BLaER1 treated with 17β-estradiol and CSF1 and Interleukin-3, amounts not matched to agents 10 nM and 100 nM (cell line): ENCODE measurements at regions not wholly inside any gene's neighbourhood (a gene's known extent, or its start where the extent isn't known, plus 50 kb on each side); places are given as distances from the start of the nearest gene placed in this dataset.

ENCODE experiments used
- H3K27ac ChIP-seq, 11 experiments: shearing (Covaris generic); formaldehyde crosslinking; 2 replicates each; pipeline ENCODE4 v1.8.1; 2022
- H3K27me3 ChIP-seq, 11 experiments: shearing (Covaris generic); formaldehyde crosslinking; 2 replicates each; pipeline ENCODE4 v1.8.1; 2022
- H3K36me3 ChIP-seq, 11 experiments: shearing (Covaris generic); formaldehyde crosslinking; 2 replicates each; pipeline ENCODE4 v1.8.1; 2022
- H3K4me1 ChIP-seq, 10 experiments: shearing (Covaris generic); formaldehyde crosslinking; 2 replicates each; pipeline ENCODE4 v1.8.1; 2022
- H3K4me2 ChIP-seq, 11 experiments: shearing (Covaris generic); formaldehyde crosslinking; 2 replicates each; pipeline ENCODE4 v1.8.1; 2022
- H3K4me3 ChIP-seq, 10 experiments: shearing (Covaris generic); formaldehyde crosslinking; 2 replicates each; pipeline ENCODE4 v1.8.1; 2022
- H3K9ac ChIP-seq, 11 experiments: shearing (Covaris generic); formaldehyde crosslinking; 2 replicates each; pipeline ENCODE4 v1.8.1; 2022
- H3K9me3 ChIP-seq, 11 experiments: shearing (Covaris generic); formaldehyde crosslinking; replicated peaks in 1 of 11; 2 replicates each; pipeline ENCODE4 v1.8.1; 2022
- H4K20me1 ChIP-seq, 11 experiments: shearing (Covaris generic); formaldehyde crosslinking; 2 replicates each; pipeline ENCODE4 v1.8.1; 2022
- Cebpa-rat ChIP-seq, 11 experiments: shearing (Covaris generic); IDR thresholded peaks; 2 replicates each; pipeline ENCODE4 v1.8.1; 2022

GRCh38 chr11:19328586-19329311 lies 88.0 kb upstream of the E2F8 start:
- no peaks in the 10 kb centered on the region for H3K27me3 ChIP-seq
- H3K4me1 ChIP-seq: peaks cover 0 to 65% (median 34%) of the 10 kb centered on the region in 10 experiments; a peak in 16 of 20 replicates
- no peak for TF ChIP-seq Cebpa-rat (IDR thresholded peaks at IDR 0.05)
- no peaks in the 10 kb centered on the region for H3K9me3 ChIP-seq
- H3K9ac ChIP-seq: peak overlapping the region in 2 of 11 experiments; percentile 38 to 39; a peak in 1 of 22 replicates
- H3K27ac ChIP-seq: no peak overlapping the region
- H3K4me2 ChIP-seq: peak overlapping the region in 10 of 11 experiments; percentile 3 to 87 (median 72); a peak in 19 of 22 replicates
- 0 out of 20 replicates have a peak overlapping the region, but pooled peaks of 1 of the 10 experiments have one; percentile 29 for H3K4me3 ChIP-seq
- H4K20me1 ChIP-seq: no peaks in the 10 kb centered on the region; a peak in 1 of 22 replicates
- H3K36me3 ChIP-seq: no peaks in the 10 kb centered on the region

DNA sequence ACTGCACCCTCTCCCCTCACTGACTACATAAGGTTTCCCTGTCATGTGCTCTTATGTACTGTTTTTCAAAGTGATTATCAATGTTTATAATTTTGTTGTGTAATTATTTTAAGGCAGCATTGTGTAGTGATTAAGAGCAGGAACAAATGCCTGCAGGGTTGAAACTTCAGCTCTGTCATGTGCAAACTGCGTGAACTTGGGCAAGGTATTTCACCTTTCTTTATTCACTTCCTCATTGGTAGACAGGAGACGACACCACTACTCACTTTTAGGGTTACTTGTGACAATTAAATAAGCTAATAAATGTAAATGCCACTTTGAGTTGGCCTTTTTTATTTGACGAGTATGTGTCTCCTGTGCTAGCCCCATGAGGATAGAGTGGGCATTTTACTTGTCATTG lies 86.5 kb upstream of the E2F8 start:
- no peaks in the 10 kb centered on the region for H3K27me3 ChIP-seq
- H3K4me2 ChIP-seq: peak overlapping the region in 7 of 11 experiments; percentile 2 to 84 (median 9); a peak in 5 of 22 replicates
- no peaks in the 10 kb centered on the region; a peak in 1 of 22 replicates for H4K20me1 ChIP-seq
- H3K27ac ChIP-seq: no peak overlapping the region
- TF ChIP-seq Cebpa-rat (IDR thresholded peaks at IDR 0.05): no peak
- no peaks in the 10 kb centered on the region for H3K9me3 ChIP-seq
- peaks cover 0 to 56% (median 34%) of the 10 kb centered on the region in 10 experiments; a peak in 16 of 20 replicates for H3K4me1 ChIP-seq
- H3K4me3 ChIP-seq: no peak overlapping the region
- no peaks in the 10 kb centered on the region for H3K36me3 ChIP-seq
- H3K9ac ChIP-seq: no peak overlapping the region

- H3K36me3 ChIP-seq: no peaks in the 10 kb centered on the region
- H3K4me3 ChIP-seq: no peak overlapping the region
- H3K4me2 ChIP-seq: peak overlapping the region in 7 of 11 experiments; percentile 2 to 84 (median 9); a peak in 6 of 22 replicates
- peaks cover 0 to 50% (median 34%) of the 10 kb centered on the region in 10 experiments; a peak in 16 of 20 replicates for H3K4me1 ChIP-seq
- no peak overlapping the region for H3K27ac ChIP-seq
- TF ChIP-seq Cebpa-rat (IDR thresholded peaks at IDR 0.05): no peak
- no peaks in the 10 kb centered on the region; a peak in 1 of 22 replicates for H4K20me1 ChIP-seq
- H3K9ac ChIP-seq: no peak overlapping the region
- no peaks in the 10 kb centered on the region for H3K27me3 ChIP-seq
- H3K9me3 ChIP-seq: no peaks in the 10 kb centered on the region
These were observed 85.8 kb upstream of the E2F8 start for GRCh38 chr11:19326499-19326898.

DNA sequence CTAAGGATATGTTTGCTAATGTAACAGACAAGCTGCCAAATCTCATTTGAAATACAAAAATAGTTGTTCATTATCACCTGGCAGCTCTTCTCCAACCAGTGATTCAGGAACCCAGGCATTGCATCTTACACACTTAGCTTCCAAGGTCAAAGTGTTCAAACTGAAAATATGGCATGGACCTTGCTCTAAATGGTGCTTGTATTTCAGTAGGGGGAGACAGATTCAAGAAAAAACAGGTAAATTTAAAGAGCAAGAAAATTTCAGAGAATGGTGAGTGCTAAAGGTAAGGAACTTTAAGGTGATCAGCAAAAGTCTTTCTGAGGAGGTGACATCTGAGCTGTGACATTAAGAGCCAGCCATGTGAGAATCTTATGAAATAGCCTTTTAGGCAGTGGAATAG lies 82.8 kb upstream of the E2F8 start:
- H3K4me1 ChIP-seq: peaks cover 0 to 27% (median 11%) of the 10 kb centered on the region in 10 experiments; a peak in 13 of 20 replicates
- no peaks in the 10 kb centered on the region for H3K9me3 ChIP-seq
- no peak overlapping the region for H3K4me2 ChIP-seq
- no peak overlapping the region for H3K27ac ChIP-seq
- H3K36me3 ChIP-seq: no peaks in the 10 kb centered on the region
- no peak overlapping the region for H3K9ac ChIP-seq
- no peak overlapping the region for H3K4me3 ChIP-seq
- H4K20me1 ChIP-seq: no peaks in the 10 kb centered on the region
- no peaks in the 10 kb centered on the region for H3K27me3 ChIP-seq
- no peak for TF ChIP-seq Cebpa-rat (IDR thresholded peaks at IDR 0.05)

GRCh38 chr11:19321351-19321750 lies 80.6 kb upstream of the E2F8 start:
- Histone ChIP-seq H3K4me1 (peaks cover 0 to 8% (median 0%) of the 10 kb centered on the region in 10 experiments; a peak in 9 of 20 replicates), H3K27ac (no peak overlapping the region), H3K9me3 (no peaks in the 10 kb centered on the region), H3K36me3 (no peaks in the 10 kb centered on the region), H4K20me1 (no peaks in the 10 kb centered on the region), H3K4me2 (0 out of 22 replicates have a peak overlapping the region, but pooled peaks of 1 of the 11 experiments have one; percentile 25), H3K9ac (no peak overlapping the region), H3K27me3 (no peaks in the 10 kb centered on the region), H3K4me3 (no peak overlapping the region)
- no peak for TF ChIP-seq Cebpa-rat (IDR thresholded peaks at IDR 0.05)

DNA sequence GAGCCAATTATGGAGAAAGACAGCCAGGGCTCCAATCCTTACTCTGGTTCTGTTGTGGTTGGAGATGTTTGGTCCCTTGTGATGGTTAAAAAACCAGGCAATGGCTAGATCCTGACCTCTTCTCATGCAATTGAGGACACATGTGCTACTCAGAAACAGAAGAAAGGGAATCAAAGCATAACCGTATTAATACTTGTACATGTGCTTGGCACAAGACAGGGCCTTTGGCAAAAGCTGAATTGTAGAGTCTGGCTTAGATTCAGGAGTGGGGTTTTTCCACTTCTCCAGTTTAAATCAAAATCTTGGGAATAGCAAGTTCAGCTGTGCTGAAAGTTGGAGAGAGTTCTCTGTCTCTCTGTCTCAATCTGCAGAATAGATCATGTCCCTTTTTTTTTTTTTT lies 80.1 kb upstream of the E2F8 start:
- Histone ChIP-seq H3K27ac (no peak overlapping the region), H3K36me3 (no peaks in the 10 kb centered on the region), H3K27me3 (no peaks in the 10 kb centered on the region), H4K20me1 (no peaks in the 10 kb centered on the region), H3K4me3 (no peak overlapping the region), H3K4me1 (peaks cover 0 to 8% (median 0%) of the 10 kb centered on the region in 10 experiments; a peak in 9 of 20 replicates), H3K9ac (no peak overlapping the region), H3K9me3 (no peaks in the 10 kb centered on the region), H3K4me2 (peak overlapping the region in 3 of 11 experiments; percentile 2 to 25 (median 11); a peak in 1 of 22 replicates)
- no peak for TF ChIP-seq Cebpa-rat (IDR thresholded peaks at IDR 0.05)

DNA sequence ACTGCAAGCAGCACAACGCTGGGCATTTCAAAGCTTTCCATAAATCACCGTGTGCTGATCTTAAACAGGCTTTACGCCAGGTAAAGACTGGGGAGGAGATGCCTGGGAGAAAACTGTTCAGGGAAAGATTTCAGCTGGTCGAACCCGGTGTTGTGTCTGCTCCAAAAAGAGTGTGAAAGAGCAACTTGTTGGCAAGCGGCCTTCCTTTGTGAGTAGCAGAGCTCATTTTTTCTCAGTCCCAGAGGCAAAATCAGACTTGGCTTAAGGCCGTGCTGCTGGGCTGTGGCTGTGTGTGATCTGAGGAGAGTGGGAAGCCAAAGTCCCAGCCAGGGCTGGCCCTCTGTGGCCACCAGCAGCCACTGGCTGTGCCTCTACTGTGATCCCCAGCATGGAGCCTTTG lies 75.7 kb upstream of the E2F8 start:
- Histone ChIP-seq H3K36me3 (no peaks in the 10 kb centered on the region), H3K9ac (no peak overlapping the region), H3K4me2 (no peak overlapping the region), H3K9me3 (no peaks in the 10 kb centered on the region), H3K4me1 (peaks cover 0 to 11% (median 0%) of the 10 kb centered on the region in 10 experiments; a peak in 9 of 20 replicates), H3K27ac (no peak overlapping the region), H3K4me3 (no peak overlapping the region), H4K20me1 (no peaks in the 10 kb centered on the region), H3K27me3 (no peaks in the 10 kb centered on the region)
- TF ChIP-seq Cebpa-rat (IDR thresholded peaks at IDR 0.05): no peak

DNA sequence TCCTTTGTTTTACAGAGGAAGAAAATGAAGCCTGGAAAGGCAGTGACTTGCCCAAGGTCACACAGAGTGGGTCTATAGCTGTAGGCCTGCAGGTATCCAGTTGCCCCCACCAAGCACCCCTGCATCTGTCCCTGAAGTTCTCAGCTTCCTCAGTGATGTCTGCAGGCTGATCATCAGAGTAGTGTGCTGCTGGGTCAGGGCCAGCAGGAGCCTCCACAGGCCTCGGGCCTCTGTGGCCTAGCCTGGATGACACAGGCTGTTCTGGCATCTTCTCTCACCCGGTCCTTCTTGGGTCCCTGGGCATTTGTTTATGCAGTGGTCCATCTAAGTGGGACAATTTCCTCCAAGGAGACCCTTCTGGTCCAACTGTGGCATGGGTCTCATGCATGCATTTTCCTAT lies 74.8 kb upstream of the E2F8 start:
- peaks cover 0 to 6% (median 0%) of the 10 kb centered on the region in 10 experiments; a peak in 6 of 20 replicates for H3K4me1 ChIP-seq
- no peaks in the 10 kb centered on the region for H3K27me3 ChIP-seq

DNA sequence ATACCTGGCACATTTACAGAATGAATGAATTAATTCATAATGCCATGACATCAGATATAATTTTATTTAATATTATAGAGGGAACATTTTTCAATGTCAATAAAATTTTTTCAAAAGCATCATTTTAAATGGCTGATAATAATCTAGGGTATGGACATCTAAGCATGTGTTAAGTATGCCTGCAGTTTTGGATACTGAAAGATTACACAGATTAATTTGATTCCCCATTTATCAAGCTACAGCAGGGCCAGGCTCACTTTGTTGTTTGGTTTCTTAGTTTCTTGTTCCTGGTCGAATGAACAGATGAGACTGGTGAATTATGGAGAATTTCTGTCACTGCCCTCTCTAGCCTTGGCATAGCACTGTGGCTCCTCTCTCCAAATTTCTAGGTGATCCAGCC lies 72.4 kb upstream of the E2F8 start:
- Histone ChIP-seq H3K9me3 (no peaks in the 10 kb centered on the region), H4K20me1 (no peaks in the 10 kb centered on the region), H3K4me2 (no peak overlapping the region), H3K27me3 (no peaks in the 10 kb centered on the region), H3K9ac (no peak overlapping the region), H3K27ac (no peak overlapping the region), H3K4me1 (peaks cover 0 to 5% (median 0%) of the 10 kb centered on the region in 10 experiments; a peak in 3 of 20 replicates), H3K36me3 (no peaks in the 10 kb centered on the region), H3K4me3 (no peak overlapping the region)
- no peak for TF ChIP-seq Cebpa-rat (IDR thresholded peaks at IDR 0.05)

More for the DNA sequence above, 74.8 kb upstream of the E2F8 start:
- Histone ChIP-seq H4K20me1 (no peaks in the 10 kb centered on the region), H3K9ac (no peak overlapping the region), H3K27ac (no peak overlapping the region), H3K36me3 (no peaks in the 10 kb centered on the region), H3K4me3 (no peak overlapping the region), H3K4me2 (no peak overlapping the region), H3K9me3 (no peaks in the 10 kb centered on the region)
- no peak for TF ChIP-seq Cebpa-rat (IDR thresholded peaks at IDR 0.05)
